ENCODE measurements at regions not wholly inside any gene's neighbourhood (a gene's known extent, or its start where the extent isn't known, plus 50 kb on each side); places are given as distances from the start of the nearest gene placed in this dataset.
A peak's percentile ranks its signal among the peaks of the same experiment; 100 is the strongest.

DNA sequence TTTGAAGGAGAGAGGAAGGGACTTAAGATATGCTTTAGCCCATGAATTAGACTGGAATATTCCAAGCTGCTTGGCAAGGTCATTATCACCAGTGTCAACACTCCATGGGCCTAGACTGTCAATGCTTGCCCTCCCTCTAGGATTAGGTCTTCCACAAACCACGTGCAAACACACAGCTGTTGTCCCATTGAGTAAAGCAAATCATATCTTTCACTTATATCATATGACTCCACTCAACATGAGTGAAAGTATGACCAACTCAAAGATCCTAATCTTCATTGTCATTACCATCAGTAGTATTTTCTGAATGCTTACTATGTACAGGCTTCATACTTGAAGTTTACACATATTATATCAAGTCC is 57.0 kb upstream of the GRAMD2B start (continued):
- TF ChIP-seq, protein P1, sequence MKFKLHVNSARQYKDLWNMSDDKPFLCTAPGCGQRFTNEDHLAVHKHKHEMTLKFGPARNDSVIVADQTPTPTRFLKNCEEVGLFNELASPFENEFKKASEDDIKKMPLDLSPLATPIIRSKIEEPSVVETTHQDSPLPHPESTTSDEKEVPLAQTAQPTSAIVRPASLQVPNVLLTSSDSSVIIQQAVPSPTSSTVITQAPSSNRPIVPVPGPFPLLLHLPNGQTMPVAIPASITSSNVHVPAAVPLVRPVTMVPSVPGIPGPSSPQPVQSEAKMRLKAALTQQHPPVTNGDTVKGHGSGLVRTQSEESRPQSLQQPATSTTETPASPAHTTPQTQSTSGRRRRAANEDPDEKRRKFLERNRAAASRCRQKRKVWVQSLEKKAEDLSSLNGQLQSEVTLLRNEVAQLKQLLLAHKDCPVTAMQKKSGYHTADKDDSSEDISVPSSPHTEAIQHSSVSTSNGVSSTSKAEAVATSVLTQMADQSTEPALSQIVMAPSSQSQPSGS (CRISPR knock-in tag; IDR thresholded peaks at IDR 0.05): no peak
- TF ChIP-seq SNRNP70 (IDR thresholded peaks at IDR 0.05; ENCODE audit: low read depth, low read length) (no peak), ZNF768 (CRISPR knock-in tag; IDR thresholded peaks at IDR 0.05) (no peak), ZNF780A (CRISPR knock-in tag; IDR thresholded peaks at IDR 0.05) (no peak), GATAD1 (CRISPR knock-in tag; IDR thresholded peaks at IDR 0.05) (no peak), PCBP2 (optimal IDR thresholded peaks at IDR 0.05; ENCODE audit: low read depth, low read length, poor library complexity, severe bottlenecking) (no peak), FOXA1 (IDR thresholded peaks at IDR 0.05) (no peak), FOXA1 (CRISPR knock-in tag; IDR thresholded peaks at IDR 0.05) (peak; percentile 71), CREM (IDR thresholded peaks at IDR 0.05) (peak; percentile 48; the same call in 1 of the 2 replicates), CREM (CRISPR knock-in tag; IDR thresholded peaks at IDR 0.05) (no peak), KLF12 (CRISPR knock-in tag; IDR thresholded peaks at IDR 0.05; ENCODE audit: borderline replicate concordance) (no peak), ZBTB1 (CRISPR knock-in tag; IDR thresholded peaks at IDR 0.05; ENCODE audit: borderline replicate concordance) (no peak), ETV5 (CRISPR knock-in tag; IDR thresholded peaks at IDR 0.05; ENCODE audit: borderline replicate concordance) (no peak; the same call in 1 of the 2 replicates), POLR2A (IDR thresholded peaks at IDR 0.05; ENCODE audit: insufficient read depth in 1 of 2, low read depth in 2 of 2, low read length in 2 of 2) (no peak), SATB2 (CRISPR knock-in tag; IDR thresholded peaks at IDR 0.05) (no peak), ZNF543 (CRISPR knock-in tag; IDR thresholded peaks at IDR 0.05) (no peak), REST (IDR thresholded peaks at IDR 0.05; ENCODE audit: borderline replicate concordance in 1 of 2, low read depth in 1 of 2, low read length in 2 of 2) (no peak), MIXL1 (CRISPR knock-in tag; IDR thresholded peaks at IDR 0.05) (peak; percentile 55; the same call in 1 of the 2 replicates), ZNF510 (CRISPR knock-in tag; IDR thresholded peaks at IDR 0.05; ENCODE audit: low read depth) (no peak)
- TF ChIP-seq, protein P2, sequence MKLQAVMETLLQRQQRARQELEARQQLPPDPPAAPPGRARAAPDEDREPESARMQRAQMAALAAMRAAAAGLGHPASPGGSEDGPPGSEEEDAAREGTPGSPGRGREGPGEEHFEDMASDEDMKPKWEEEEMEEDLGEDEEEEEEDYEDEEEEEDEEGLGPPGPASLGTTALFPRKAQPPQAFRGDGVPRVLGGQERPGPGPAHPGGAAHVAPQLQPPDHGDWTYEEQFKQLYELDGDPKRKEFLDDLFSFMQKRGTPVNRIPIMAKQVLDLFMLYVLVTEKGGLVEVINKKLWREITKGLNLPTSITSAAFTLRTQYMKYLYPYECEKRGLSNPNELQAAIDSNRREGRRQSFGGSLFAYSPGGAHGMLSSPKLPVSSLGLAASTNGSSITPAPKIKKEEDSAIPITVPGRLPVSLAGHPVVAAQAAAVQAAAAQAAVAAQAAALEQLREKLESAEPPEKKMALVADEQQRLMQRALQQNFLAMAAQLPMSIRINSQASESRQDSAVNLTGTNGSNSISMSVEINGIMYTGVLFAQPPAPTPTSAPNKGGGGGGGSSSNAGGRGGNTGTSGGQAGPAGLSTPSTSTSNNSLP (IDR thresholded peaks at IDR 0.05; ENCODE audit: low read depth, low read length): no peak
- TF ChIP-seq, protein P3, sequence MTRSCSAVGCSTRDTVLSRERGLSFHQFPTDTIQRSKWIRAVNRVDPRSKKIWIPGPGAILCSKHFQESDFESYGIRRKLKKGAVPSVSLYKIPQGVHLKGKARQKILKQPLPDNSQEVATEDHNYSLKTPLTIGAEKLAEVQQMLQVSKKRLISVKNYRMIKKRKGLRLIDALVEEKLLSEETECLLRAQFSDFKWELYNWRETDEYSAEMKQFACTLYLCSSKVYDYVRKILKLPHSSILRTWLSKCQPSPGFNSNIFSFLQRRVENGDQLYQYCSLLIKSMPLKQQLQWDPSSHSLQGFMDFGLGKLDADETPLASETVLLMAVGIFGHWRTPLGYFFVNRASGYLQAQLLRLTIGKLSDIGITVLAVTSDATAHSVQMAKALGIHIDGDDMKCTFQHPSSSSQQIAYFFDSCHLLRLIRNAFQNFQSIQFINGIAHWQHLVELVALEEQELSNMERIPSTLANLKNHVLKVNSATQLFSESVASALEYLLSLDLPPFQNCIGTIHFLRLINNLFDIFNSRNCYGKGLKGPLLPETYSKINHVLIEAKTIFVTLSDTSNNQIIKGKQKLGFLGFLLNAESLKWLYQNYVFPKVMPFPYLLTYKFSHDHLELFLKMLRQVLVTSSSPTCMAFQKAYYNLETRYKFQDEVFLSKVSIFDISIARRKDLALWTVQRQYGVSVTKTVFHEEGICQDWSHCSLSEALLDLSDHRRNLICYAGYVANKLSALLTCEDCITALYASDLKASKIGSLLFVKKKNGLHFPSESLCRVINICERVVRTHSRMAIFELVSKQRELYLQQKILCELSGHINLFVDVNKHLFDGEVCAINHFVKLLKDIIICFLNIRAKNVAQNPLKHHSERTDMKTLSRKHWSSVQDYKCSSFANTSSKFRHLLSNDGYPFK (CRISPR knock-in tag; IDR thresholded peaks at IDR 0.05; ENCODE audit: borderline replicate concordance): no peak
- TF ChIP-seq, protein P4, sequence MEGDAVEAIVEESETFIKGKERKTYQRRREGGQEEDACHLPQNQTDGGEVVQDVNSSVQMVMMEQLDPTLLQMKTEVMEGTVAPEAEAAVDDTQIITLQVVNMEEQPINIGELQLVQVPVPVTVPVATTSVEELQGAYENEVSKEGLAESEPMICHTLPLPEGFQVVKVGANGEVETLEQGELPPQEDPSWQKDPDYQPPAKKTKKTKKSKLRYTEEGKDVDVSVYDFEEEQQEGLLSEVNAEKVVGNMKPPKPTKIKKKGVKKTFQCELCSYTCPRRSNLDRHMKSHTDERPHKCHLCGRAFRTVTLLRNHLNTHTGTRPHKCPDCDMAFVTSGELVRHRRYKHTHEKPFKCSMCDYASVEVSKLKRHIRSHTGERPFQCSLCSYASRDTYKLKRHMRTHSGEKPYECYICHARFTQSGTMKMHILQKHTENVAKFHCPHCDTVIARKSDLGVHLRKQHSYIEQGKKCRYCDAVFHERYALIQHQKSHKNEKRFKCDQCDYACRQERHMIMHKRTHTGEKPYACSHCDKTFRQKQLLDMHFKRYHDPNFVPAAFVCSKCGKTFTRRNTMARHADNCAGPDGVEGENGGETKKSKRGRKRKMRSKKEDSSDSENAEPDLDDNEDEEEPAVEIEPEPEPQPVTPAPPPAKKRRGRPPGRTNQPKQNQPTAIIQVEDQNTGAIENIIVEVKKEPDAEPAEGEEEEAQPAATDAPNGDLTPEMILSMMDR (CRISPR knock-in tag; IDR thresholded peaks at IDR 0.05): no peak

Data from HepG2 (cell line).